Upper lobe of right lung (tissue), 1 donor: ENCODE measurements at regions not wholly inside any gene's neighbourhood (a gene's known extent, or its start where the extent isn't known, plus 50 kb on each side); places are given as distances from the start of the nearest gene placed in this dataset.

ENCODE experiments used
- ATAC-seq: fragments of 200-7000 bp; cut with Tn5 transposase; one replicate; pipeline ENCODE4 v1.9.1; 2020; ENCODE audit warnings: mild to moderate bottlenecking, moderate library complexity
- DNase-seq: peaks from one replicate; pipeline ENCODE4 v3.0.0-alpha.2; 2020
- H3K27ac ChIP-seq: fragments of 200-600 bp; one replicate; pipeline ENCODE4 v1.8.0; 2022
- H3K27me3 ChIP-seq: fragments of 200-600 bp; one replicate; pipeline ENCODE4 v1.8.0; 2022; ENCODE audit warnings: mild to moderate bottlenecking
- H3K36me3 ChIP-seq: fragments of 200-600 bp; one replicate; pipeline ENCODE4 v1.8.0; 2022
- H3K4me1 ChIP-seq: fragments of 200-600 bp; one replicate; pipeline ENCODE4 v1.8.0; 2022
- H3K4me3 ChIP-seq: fragments of 200-600 bp; one replicate; pipeline ENCODE4 v1.8.0; 2022; ENCODE audit warnings: mild to moderate bottlenecking
- H3K9me3 ChIP-seq: fragments of 200-600 bp; one replicate; pipeline ENCODE4 v1.8.0; 2022
- CTCF ChIP-seq: fragments of 200-600 bp; IDR thresholded peaks from one replicate; pipeline ENCODE4 v1.8.0; 2022; ENCODE audit warnings: antibody characterized with exemption
- intact Hi-C: fragments of 100-400 bp; cut with DNase I; formaldehyde crosslinking; loops from one replicate; pipeline ENCODE4 v1.11.0; 2022
- donor health status: DM: no; HTN: yes; CAD: no; lungs with severe emphysema.

GRCh38 chr4:23235628-23236390 is 543.1 kb downstream of the GBA3 start:
- Histone ChIP-seq H3K4me3 (no peak overlapping the region), H3K4me1 (no peaks in the 10 kb centered on the region), H3K9me3 (no peaks in the 10 kb centered on the region), H3K27ac (no peak overlapping the region), H3K27me3 (no peaks in the 10 kb centered on the region), H3K36me3 (no peaks in the 10 kb centered on the region)
- no peak for TF ChIP-seq CTCF
- intact Hi-C loops, result no loop called here
- ATAC-seq (peak; percentile 47), DNase-seq (no peak)

GRCh38 chr4:23234716-23235115 is 542.0 kb downstream of the GBA3 start:
- Histone ChIP-seq H3K36me3 (no peaks in the 10 kb centered on the region), H3K4me1 (no peaks in the 10 kb centered on the region), H3K27me3 (no peaks in the 10 kb centered on the region), H3K4me3 (no peak overlapping the region), H3K9me3 (no peaks in the 10 kb centered on the region), H3K27ac (no peak overlapping the region)
- ATAC-seq, result no peak
- no peak for TF ChIP-seq CTCF
- intact Hi-C loops, result no loop called here
- DNase-seq, result no peak

GRCh38 chr4:23234018-23234417 is 541.3 kb downstream of the GBA3 start:
- no peak for TF ChIP-seq CTCF
- no peaks in the 10 kb centered on the region for H3K4me1 ChIP-seq
- no peak overlapping the region for H3K4me3 ChIP-seq
- H3K27ac ChIP-seq, result no peak overlapping the region
- intact Hi-C loops, result no loop called here
- DNase-seq (no peak), ATAC-seq (no peak)
- no peaks in the 10 kb centered on the region for H3K27me3 ChIP-seq
- H3K36me3 ChIP-seq, result no peaks in the 10 kb centered on the region
- H3K9me3 ChIP-seq, result no peaks in the 10 kb centered on the region

- TF ChIP-seq CTCF, result no peak
- intact Hi-C loops, result no loop called here
- ATAC-seq (no peak), DNase-seq (no peak)
- no peak overlapping the region for H3K4me3 ChIP-seq
- H3K4me1 ChIP-seq, result no peaks in the 10 kb centered on the region
- H3K27me3 ChIP-seq, result no peaks in the 10 kb centered on the region
- no peaks in the 10 kb centered on the region for H3K36me3 ChIP-seq
- no peak overlapping the region for H3K27ac ChIP-seq
- no peaks in the 10 kb centered on the region for H3K9me3 ChIP-seq
These were observed 540.9 kb downstream of the GBA3 start for GRCh38 chr4:23233596-23233995.

- Histone ChIP-seq H3K27ac (no peak overlapping the region), H3K27me3 (no peaks in the 10 kb centered on the region), H3K4me1 (no peaks in the 10 kb centered on the region), H3K36me3 (no peaks in the 10 kb centered on the region), H3K4me3 (no peak overlapping the region), H3K9me3 (no peaks in the 10 kb centered on the region)
- no peak for DNase-seq
- intact Hi-C loops, result no loop called here
- ATAC-seq, result no peak
- no peak for TF ChIP-seq CTCF
These were observed 540.2 kb downstream of the GBA3 start for GRCh38 chr4:23232987-23233386.

- no peak for TF ChIP-seq CTCF
These were observed 532.8 kb downstream of the GBA3 start for GRCh38 chr4:23225564-23225963.

More at GRCh38 chr4:23225564-23225963, 532.8 kb downstream of the GBA3 start:
- Histone ChIP-seq H3K27me3 (no peaks in the 10 kb centered on the region), H3K9me3 (no peaks in the 10 kb centered on the region), H3K4me1 (no peaks in the 10 kb centered on the region), H3K36me3 (no peaks in the 10 kb centered on the region), H3K27ac (no peak overlapping the region), H3K4me3 (no peak overlapping the region)
- intact Hi-C loops, result no loop called here
- no peak for ATAC-seq
- no peak for DNase-seq
